Adrenal gland (tissue), 5 donors: ENCODE measurements at regions not wholly inside any gene's neighbourhood (a gene's known extent, or its start where the extent isn't known, plus 50 kb on each side); places are given as distances from the start of the nearest gene placed in this dataset.

Experiments
- CTCF ChIP-seq, 6 experiments: fragments of 450-650 bp in 4 of 6; fragments of 200-600 bp in 2 of 6; sonication (generic) in 1 of 6; IDR thresholded peaks; 1 replicate in 5 of 6; 2 replicates in 1 of 6; pipeline versions ENCODE4 v1.5.1 to v1.8.0; 2016 to 2021; ENCODE audit warnings: antibody characterized with exemption in 6 of 6, mild to moderate bottlenecking in 2 of 6, moderate library complexity in 1 of 6
- POLR2A ChIP-seq, 2 donors: fragments of 450-650 bp; IDR thresholded peaks; one replicate each; pipeline ENCODE4 v1.6.1; 2017; ENCODE audit warnings: antibody characterized with exemption in 2 of 2, mild to moderate bottlenecking in 2 of 2, moderate library complexity in 1 of 2
- donor health status: DM: no; HTN: no; CAD: no.

GRCh38 chr2:217177720-217178119 is 317.9 kb upstream of the TNP1 start:
- TF ChIP-seq CTCF (IDR thresholded peaks at IDR 0.05) (no peak), POLR2A (IDR thresholded peaks at IDR 0.05) (no peak)
